Activated T-helper 1 cell treated with anti-CD3 and anti-CD28 coated beads, Interleukin-12 subunit alpha, Interleukin-12 subunit beta, Interleukin-2, Interleukin-4 antibody, amounts not matched to agents 30 ng/mL and 10 ng/mL and 1 ng/mL, durations not matched to agents 14 hours and 24 hours and 36 hours (primary cell): ENCODE measurements at regions not wholly inside any gene's neighbourhood (a gene's known extent, or its start where the extent isn't known, plus 50 kb on each side); places are given as distances from the start of the nearest gene placed in this dataset.
"Not testable (repeated sequence)": the region's sequence is repeated elsewhere in the genome, so short reads cannot be mapped to it uniquely, and the experiment has no call there.

Experiments used
- DNase-seq: peaks from one replicate; pipeline ENCODE4 v3.0.0; 2021; ENCODE audit warnings: low spot score
- H3K27ac Mint-ChIP-seq: one replicate; pipeline ENCODE4 v1.8.0; 2021; ENCODE audit warnings: mild to moderate bottlenecking, mixed read lengths
- H3K27me3 Mint-ChIP-seq: one replicate; pipeline ENCODE4 v1.8.0; 2022; ENCODE audit warnings: mild to moderate bottlenecking, moderate library complexity, mixed read lengths; ENCODE audit not compliant: insufficient read depth
- H3K36me3 Mint-ChIP-seq: one replicate; pipeline ENCODE4 v1.8.0; 2021; ENCODE audit warnings: low read depth, mixed read lengths
- H3K4me1 Mint-ChIP-seq: one replicate; pipeline ENCODE4 v1.8.0; 2021; ENCODE audit warnings: low read depth, mixed read lengths
- H3K4me3 Mint-ChIP-seq: one replicate; pipeline ENCODE4 v1.8.0; 2021; ENCODE audit warnings: mild to moderate bottlenecking, moderate library complexity, mixed read lengths
- H3K9me3 Mint-ChIP-seq: one replicate; pipeline ENCODE4 v1.8.0; 2021; ENCODE audit warnings: mixed read lengths
- intact Hi-C: fragments of 100-400 bp; cut with micrococcal nuclease; formaldehyde crosslinking; loops from one replicate; pipeline ENCODE4 v1.15.1; 2024

DNA sequence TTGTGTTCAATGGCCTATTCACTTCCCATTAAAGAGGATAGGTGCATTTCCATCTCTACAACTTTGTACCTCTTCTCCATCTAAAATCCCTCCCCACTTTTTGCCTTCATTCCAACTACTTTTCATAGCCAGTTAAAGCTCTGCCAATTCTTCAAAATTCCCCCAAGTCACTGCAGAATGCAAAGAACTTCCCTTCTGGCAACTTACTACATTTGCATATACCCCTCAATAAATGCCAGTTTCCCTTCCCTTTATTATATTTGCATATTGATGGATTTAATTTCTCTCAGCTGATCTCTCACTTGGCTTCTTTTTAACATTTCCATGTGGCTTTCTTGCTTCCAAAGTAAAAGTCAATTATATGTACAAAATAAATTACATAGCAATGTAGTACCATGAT is 393.4 kb downstream of the HACE1 start:
- H3K4me3 Mint-ChIP-seq = no peak overlapping the region
- no peaks in the 10 kb centered on the region for H3K4me1 Mint-ChIP-seq
- H3K9me3 Mint-ChIP-seq = no peaks in the 10 kb centered on the region
- H3K27ac Mint-ChIP-seq = no peak overlapping the region
- DNase-seq = no peak
- intact Hi-C loops = no loop called here
- H3K36me3 Mint-ChIP-seq = no peaks in the 10 kb centered on the region
- no peaks in the 10 kb centered on the region for H3K27me3 Mint-ChIP-seq

GRCh38 chr6:104462811-104463599 is 396.7 kb downstream of the HACE1 start:
- no peak for DNase-seq
- Mint-ChIP-seq H3K4me1 (no peaks in the 10 kb centered on the region), H3K36me3 (no peaks in the 10 kb centered on the region)

DNA sequence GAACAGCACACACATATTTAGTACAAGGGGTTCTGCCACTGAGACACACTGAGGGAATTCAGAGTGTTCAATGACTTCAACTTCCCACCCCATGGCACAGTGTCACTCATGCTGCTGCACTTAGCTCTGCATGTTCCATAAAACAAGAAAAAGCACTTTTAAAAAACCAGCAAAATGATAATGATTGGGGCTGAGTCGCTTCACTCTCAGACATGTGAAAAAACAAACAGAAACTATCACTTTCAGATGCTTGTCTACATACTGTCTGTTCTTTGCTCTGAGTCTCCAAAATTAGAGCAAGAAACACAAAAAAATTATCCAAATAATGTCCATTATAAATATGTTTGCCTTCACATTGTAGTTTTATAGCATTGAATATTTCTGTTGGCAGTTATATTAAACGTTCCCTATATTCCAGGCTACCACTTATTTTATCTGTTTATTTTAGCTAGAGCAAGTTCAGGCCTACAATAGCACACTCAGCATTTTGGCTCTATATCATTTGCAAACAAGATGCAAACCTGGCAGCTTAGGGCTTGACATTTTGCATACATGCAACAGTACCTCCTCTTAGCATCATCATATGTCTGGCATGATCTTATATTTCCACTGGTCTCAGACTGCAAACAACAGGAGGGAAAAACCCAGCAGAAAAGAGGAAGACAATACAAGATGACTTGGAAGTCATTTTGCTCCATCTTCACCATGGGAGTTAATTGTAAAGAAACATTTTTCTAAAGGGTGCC is 398.8 kb downstream of the HACE1 start:
- DNase-seq = no peak
- Mint-ChIP-seq H3K9me3 (no peaks in the 10 kb centered on the region), H3K4me3 (no peak overlapping the region), H3K4me1 (no peaks in the 10 kb centered on the region), H3K27ac (no peak overlapping the region), H3K27me3 (no peaks in the 10 kb centered on the region), H3K36me3 (no peaks in the 10 kb centered on the region)
- intact Hi-C loops = no loop called here

More at GRCh38 chr6:104462811-104463599, 396.7 kb downstream of the HACE1 start:
- no peaks in the 10 kb centered on the region for H3K9me3 Mint-ChIP-seq
- H3K4me3 Mint-ChIP-seq = no peak overlapping the region
- no peaks in the 10 kb centered on the region for H3K27me3 Mint-ChIP-seq
- no peak overlapping the region for H3K27ac Mint-ChIP-seq
- intact Hi-C loops = no loop called here

DNA sequence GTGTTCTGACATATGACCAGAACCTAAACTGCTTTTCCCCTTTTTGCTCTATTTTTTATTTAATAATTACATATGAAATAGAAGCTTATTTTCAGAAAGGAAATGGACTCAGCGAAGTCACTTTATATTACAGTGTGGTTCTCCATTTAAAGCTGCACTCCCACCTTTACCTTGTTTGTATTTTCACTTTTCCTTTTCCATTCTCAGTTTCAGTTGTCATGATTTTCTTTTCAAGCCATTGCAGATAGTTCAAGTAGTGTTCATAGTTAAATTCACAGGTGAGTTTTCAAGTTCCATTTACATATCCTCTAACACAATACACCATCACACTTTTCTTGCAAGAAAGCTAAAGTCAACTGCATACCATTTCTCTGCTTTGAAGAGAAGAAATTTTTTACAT is 400.2 kb downstream of the HACE1 start:
- no peak overlapping the region for H3K4me3 Mint-ChIP-seq
- intact Hi-C loops = no loop called here
- H3K36me3 Mint-ChIP-seq = no peaks in the 10 kb centered on the region
- no peak for DNase-seq
- no peak overlapping the region for H3K27ac Mint-ChIP-seq
- H3K4me1 Mint-ChIP-seq = no peaks in the 10 kb centered on the region
- H3K9me3 Mint-ChIP-seq = no peaks in the 10 kb centered on the region
- H3K27me3 Mint-ChIP-seq = no peaks in the 10 kb centered on the region

GRCh38 chr6:104449918-104450317 is 409.8 kb downstream of the HACE1 start:
- Mint-ChIP-seq H3K9me3 (no peaks in the 10 kb centered on the region), H3K27ac (no peak overlapping the region), H3K4me1 (no peaks in the 10 kb centered on the region), H3K4me3 (no peak overlapping the region), H3K27me3 (no peaks in the 10 kb centered on the region), H3K36me3 (no peaks in the 10 kb centered on the region)
- no peak for DNase-seq
- intact Hi-C loops = no loop called here

DNA sequence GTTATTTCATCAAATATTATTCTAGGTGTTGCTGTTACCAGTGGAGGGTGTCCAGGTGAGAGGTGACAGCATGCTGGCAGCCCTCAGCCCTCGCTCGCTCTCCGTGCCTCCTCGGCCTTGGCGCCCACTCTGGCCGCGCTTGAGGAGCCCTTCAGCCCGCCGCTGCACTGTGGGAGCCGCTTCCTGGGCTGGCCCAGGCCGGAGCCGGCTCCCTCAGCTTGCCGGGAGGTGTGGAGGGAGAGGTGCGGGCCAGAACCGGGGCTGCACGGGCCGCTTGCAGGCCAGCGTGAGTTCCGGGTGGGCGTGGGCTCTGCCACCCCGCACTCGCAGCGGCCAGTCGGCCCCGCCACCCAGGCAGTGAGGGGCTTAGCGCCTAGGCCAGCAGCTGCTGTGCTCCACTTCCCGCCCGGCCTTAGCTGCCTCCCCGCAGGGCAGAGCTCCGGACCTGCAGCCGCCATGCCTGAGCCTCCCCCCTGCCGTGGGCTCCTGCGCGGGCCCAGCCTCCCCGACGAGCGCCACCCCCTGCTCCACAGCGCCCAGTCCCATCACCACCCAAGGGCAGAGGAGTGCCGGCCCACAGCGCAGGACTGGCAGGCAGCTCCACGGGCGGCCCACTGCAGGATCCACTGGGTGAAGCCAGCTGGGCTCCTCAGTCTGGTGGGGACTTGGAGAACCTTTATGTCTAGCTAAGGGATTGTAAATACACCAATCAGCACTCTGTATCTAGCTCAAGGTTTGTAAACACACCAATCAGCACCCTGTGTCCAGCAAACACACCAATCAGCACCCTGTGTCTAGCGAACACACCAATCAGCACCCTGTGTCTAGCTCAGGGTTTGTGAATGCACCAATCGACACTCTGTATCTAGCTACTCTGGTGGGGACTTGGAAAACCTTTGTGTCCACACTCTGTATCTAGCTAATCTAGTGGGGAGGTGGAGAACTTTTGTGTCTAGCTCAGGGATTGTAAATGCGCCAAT is 413.3 kb downstream of the HACE1 start:
- H3K9me3 Mint-ChIP-seq, DNase-seq, H3K27ac Mint-ChIP-seq, H3K36me3 Mint-ChIP-seq, H3K27me3 Mint-ChIP-seq, H3K4me1 Mint-ChIP-seq, intact Hi-C loops, H3K4me3 Mint-ChIP-seq: not testable (repeated sequence)

DNA sequence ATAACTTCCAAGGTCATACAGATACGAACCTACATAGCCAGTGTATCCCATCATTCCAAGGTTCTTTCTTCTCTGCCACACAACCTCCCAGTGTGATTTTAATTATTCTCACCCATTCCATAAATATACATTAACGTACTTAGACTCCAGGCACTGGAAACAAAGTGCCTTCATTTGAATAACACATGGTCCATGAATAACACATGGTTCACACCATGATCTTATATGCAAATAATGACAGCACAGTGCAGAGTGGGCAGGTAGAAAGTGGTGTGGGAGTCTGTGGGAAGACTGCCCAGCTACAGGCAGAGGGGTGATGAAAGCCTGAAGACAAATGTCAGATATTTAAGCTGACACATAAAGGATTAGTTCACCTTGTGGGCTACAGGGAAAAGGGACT is 425.2 kb downstream of the HACE1 start:
- Mint-ChIP-seq H3K36me3 (no peaks in the 10 kb centered on the region), H3K27me3 (no peaks in the 10 kb centered on the region), H3K27ac (no peak overlapping the region), H3K9me3 (no peaks in the 10 kb centered on the region), H3K4me1 (no peaks in the 10 kb centered on the region), H3K4me3 (no peak overlapping the region)
- intact Hi-C loops = no loop called here
- DNase-seq = no peak

GRCh38 chr6:104431096-104431495 is 428.6 kb downstream of the HACE1 start:
- Mint-ChIP-seq H3K27ac (no peak overlapping the region), H3K4me1 (no peaks in the 10 kb centered on the region), H3K36me3 (no peaks in the 10 kb centered on the region), H3K27me3 (no peaks in the 10 kb centered on the region), H3K9me3 (no peaks in the 10 kb centered on the region), H3K4me3 (no peak overlapping the region)
- intact Hi-C loops = no loop called here
- DNase-seq = no peak

- H3K27ac Mint-ChIP-seq = no peak overlapping the region
- DNase-seq = no peak
Observed at GRCh38 chr6:104428184-104428583, 431.5 kb downstream of the HACE1 start.

GRCh38 chr6:104423691-104424090 is 436.0 kb downstream of the HACE1 start:
- intact Hi-C loops = no loop called here
- peaks cover 9% of the 10 kb centered on the region for H3K9me3 Mint-ChIP-seq
- no peaks in the 10 kb centered on the region for H3K4me1 Mint-ChIP-seq
- no peak overlapping the region for H3K4me3 Mint-ChIP-seq
- no peak for DNase-seq
- H3K27ac Mint-ChIP-seq = no peak overlapping the region
- H3K27me3 Mint-ChIP-seq = peaks cover 2% of the 10 kb centered on the region
- no peaks in the 10 kb centered on the region for H3K36me3 Mint-ChIP-seq

More at GRCh38 chr6:104428184-104428583, 431.5 kb downstream of the HACE1 start:
- intact Hi-C loops = no loop called here
- H3K9me3 Mint-ChIP-seq = peaks cover 4% of the 10 kb centered on the region
- H3K4me1 Mint-ChIP-seq = no peaks in the 10 kb centered on the region
- H3K4me3 Mint-ChIP-seq = no peak overlapping the region
- no peaks in the 10 kb centered on the region for H3K27me3 Mint-ChIP-seq
- H3K36me3 Mint-ChIP-seq = no peaks in the 10 kb centered on the region

GRCh38 chr6:104421650-104422049 is 438.1 kb downstream of the HACE1 start:
- H3K4me1 Mint-ChIP-seq = no peaks in the 10 kb centered on the region
- peaks cover 9% of the 10 kb centered on the region for H3K9me3 Mint-ChIP-seq
- peaks cover 2% of the 10 kb centered on the region for H3K27me3 Mint-ChIP-seq
- no peak overlapping the region for H3K4me3 Mint-ChIP-seq
- no peaks in the 10 kb centered on the region for H3K36me3 Mint-ChIP-seq
- intact Hi-C loops = no loop called here
- DNase-seq = no peak
- H3K27ac Mint-ChIP-seq = no peak overlapping the region

DNA sequence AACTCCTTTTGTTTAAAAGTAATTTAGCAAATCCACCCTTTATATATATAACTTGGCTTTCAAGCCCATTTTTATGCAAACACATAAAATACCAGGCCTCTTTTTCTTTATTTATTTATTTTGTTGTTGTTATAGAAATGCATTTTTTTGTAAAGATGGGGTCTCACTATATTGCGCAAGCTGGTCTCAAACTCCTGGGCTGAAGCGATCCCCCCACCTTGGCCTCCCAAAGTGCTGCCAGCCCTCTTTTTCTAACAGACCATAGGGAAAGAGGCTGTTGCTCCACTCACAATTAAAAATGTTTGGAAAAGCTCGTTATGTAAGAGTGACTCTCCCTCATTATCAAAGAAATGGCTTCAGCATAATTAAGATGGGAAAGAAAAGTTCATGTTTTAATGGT is 440.9 kb downstream of the HACE1 start:
- intact Hi-C loops = no loop called here
- H3K27ac Mint-ChIP-seq = no peak overlapping the region
- no peak overlapping the region for H3K4me3 Mint-ChIP-seq
- no peaks in the 10 kb centered on the region for H3K36me3 Mint-ChIP-seq
- peaks cover 2% of the 10 kb centered on the region for H3K27me3 Mint-ChIP-seq
- DNase-seq = no peak
- no peaks in the 10 kb centered on the region for H3K4me1 Mint-ChIP-seq
- peaks cover 5% of the 10 kb centered on the region for H3K9me3 Mint-ChIP-seq
